ENCODE measurements at regions not wholly inside any gene's neighbourhood (a gene's known extent, or its start where the extent isn't known, plus 50 kb on each side); places are given as distances from the start of the nearest gene placed in this dataset.

- Histone ChIP-seq H3K27me3 (peaks cover 20% of the 10 kb centered on the region), H3K4me1 (ENCODE audit: control insufficient read depth in 1 of 2, insufficient read depth in 1 of 2, low read depth in 1 of 2, low read length in 1 of 2) (no peaks in the 10 kb centered on the region), H3K9me3 (no peaks in the 10 kb centered on the region), H3K27ac (no peak overlapping the region), H3K4me3 (ENCODE audit: low read depth in 1 of 2, low read length in 1 of 2) (no peak overlapping the region), H3K36me3 (no peaks in the 10 kb centered on the region)
- no peak for TF ChIP-seq CTCF (IDR thresholded peaks at IDR 0.05)
These were observed 384.5 kb upstream of the ARID1B start for GRCh38 chr6:156392648-156393047.

- Histone ChIP-seq H3K27me3 (peaks cover 13% of the 10 kb centered on the region), H3K4me3 (ENCODE audit: low read depth in 1 of 2, low read length in 1 of 2) (no peak overlapping the region), H3K36me3 (no peaks in the 10 kb centered on the region), H3K27ac (no peak overlapping the region), H3K4me1 (ENCODE audit: control insufficient read depth in 1 of 2, insufficient read depth in 1 of 2, low read depth in 1 of 2, low read length in 1 of 2) (no peaks in the 10 kb centered on the region), H3K9me3 (no peaks in the 10 kb centered on the region)
- no peak for TF ChIP-seq CTCF (IDR thresholded peaks at IDR 0.05)
These were observed 385.2 kb upstream of the ARID1B start for GRCh38 chr6:156391977-156392376.

- H3K4me3 ChIP-seq (ENCODE audit: low read depth in 1 of 2, low read length in 1 of 2), result no peak overlapping the region
- peaks cover 5% of the 10 kb centered on the region for H3K27me3 ChIP-seq
- no peaks in the 10 kb centered on the region for H3K9me3 ChIP-seq
- H3K27ac ChIP-seq, result no peak overlapping the region
- TF ChIP-seq CTCF (IDR thresholded peaks at IDR 0.05), result no peak
- no peaks in the 10 kb centered on the region for H3K36me3 ChIP-seq
- no peaks in the 10 kb centered on the region for H3K4me1 ChIP-seq (ENCODE audit: control insufficient read depth in 1 of 2, insufficient read depth in 1 of 2, low read depth in 1 of 2, low read length in 1 of 2)
These were observed 386.0 kb upstream of the ARID1B start for GRCh38 chr6:156391061-156391672.

- no peak overlapping the region for H3K27ac ChIP-seq
- H3K4me1 ChIP-seq (ENCODE audit: control insufficient read depth in 1 of 2, insufficient read depth in 1 of 2, low read depth in 1 of 2, low read length in 1 of 2), result no peaks in the 10 kb centered on the region
- no peaks in the 10 kb centered on the region for H3K36me3 ChIP-seq
- no peaks in the 10 kb centered on the region for H3K9me3 ChIP-seq
- no peak overlapping the region for H3K4me3 ChIP-seq (ENCODE audit: low read depth in 1 of 2, low read length in 1 of 2)
- no peak for TF ChIP-seq CTCF (IDR thresholded peaks at IDR 0.05)
- H3K27me3 ChIP-seq, result no peaks in the 10 kb centered on the region
These were observed 386.6 kb upstream of the ARID1B start for GRCh38 chr6:156390621-156391020.

- Histone ChIP-seq H3K4me3 (ENCODE audit: low read depth in 1 of 2, low read length in 1 of 2) (no peak overlapping the region), H3K27me3 (no peaks in the 10 kb centered on the region), H3K27ac (no peak overlapping the region), H3K9me3 (no peaks in the 10 kb centered on the region), H3K4me1 (ENCODE audit: control insufficient read depth in 1 of 2, insufficient read depth in 1 of 2, low read depth in 1 of 2, low read length in 1 of 2) (no peaks in the 10 kb centered on the region), H3K36me3 (no peaks in the 10 kb centered on the region)
- TF ChIP-seq CTCF (IDR thresholded peaks at IDR 0.05), result no peak
These were observed 387.9 kb upstream of the ARID1B start for GRCh38 chr6:156389296-156389695.

- no peak for TF ChIP-seq CTCF (IDR thresholded peaks at IDR 0.05)
- H3K27ac ChIP-seq, result no peak overlapping the region
- H3K4me1 ChIP-seq (ENCODE audit: control insufficient read depth in 1 of 2, insufficient read depth in 1 of 2, low read depth in 1 of 2, low read length in 1 of 2), result no peaks in the 10 kb centered on the region
- no peaks in the 10 kb centered on the region for H3K27me3 ChIP-seq
- no peak overlapping the region for H3K4me3 ChIP-seq (ENCODE audit: low read depth in 1 of 2, low read length in 1 of 2)
- no peaks in the 10 kb centered on the region for H3K36me3 ChIP-seq
- H3K9me3 ChIP-seq, result no peaks in the 10 kb centered on the region
These were observed 389.7 kb upstream of the ARID1B start for GRCh38 chr6:156387472-156387871.
